SU-DHL-6 (cell line): ENCODE measurements at regions not wholly inside any gene's neighbourhood (a gene's known extent, or its start where the extent isn't known, plus 50 kb on each side); places are given as distances from the start of the nearest gene placed in this dataset.

Experiments used
- H2AFZ ChIP-seq: fragments of 200-600 bp; sonication (generic); 2 replicates; pipeline ENCODE4 v1.6.1; 2014; ENCODE audit warnings: low read depth, mild to moderate bottlenecking, moderate library complexity, mixed read lengths, antibody characterized with exemption, low read length; ENCODE audit not compliant: severe bottlenecking
- H3F3A ChIP-seq: fragments of 200-600 bp; shearing (Covaris generic); 2 replicates; pipeline ENCODE4 v1.6.0; 2016; ENCODE audit warnings: antibody characterized with exemption, mild to moderate bottlenecking; ENCODE audit not compliant: insufficient read depth
- H3K27ac ChIP-seq: fragments of 200-600 bp; sonication (generic); 2 replicates; pipeline ENCODE4 v1.5.1; 2016; ENCODE audit warnings: low read depth, mild to moderate bottlenecking, low read length, moderate library complexity, mixed read lengths
- H3K27me3 ChIP-seq: fragments of 200-600 bp; sonication (generic), shearing (Covaris generic); 2 replicates; pipeline ENCODE4 v1.6.0; 2014; ENCODE audit warnings: mild to moderate bottlenecking, low read length
- H3K36me3 ChIP-seq: fragments of 200-600 bp; sonication (generic); 2 replicates; pipeline ENCODE4 v1.6.1; 2014; ENCODE audit warnings: mild to moderate bottlenecking, low read length, mixed read lengths
- H3K4me2 ChIP-seq: fragments of 300-600, 200-600 bp; shearing (Covaris generic), sonication (generic); 2 replicates; pipeline ENCODE4 v1.6.0; 2014; ENCODE audit warnings: low read length, low read depth, mild to moderate bottlenecking; ENCODE audit not compliant: poor library complexity, severe bottlenecking
- H3K4me3 ChIP-seq: fragments of 200-600 bp; sonication (generic); 2 replicates; pipeline ENCODE4 v1.5.1; 2014; ENCODE audit warnings: antibody characterized with exemption, low read length, mild to moderate bottlenecking, mixed read lengths; ENCODE audit not compliant: insufficient read depth, poor library complexity, severe bottlenecking
- H3K79me2 ChIP-seq: fragments of 200-600 bp; sonication (generic); 2 replicates; pipeline ENCODE4 v1.6.1; 2014; ENCODE audit warnings: mild to moderate bottlenecking, low read length, moderate library complexity; ENCODE audit not compliant: insufficient read depth
- H3K9ac ChIP-seq: fragments of 200-600 bp; sonication (generic); 2 replicates; pipeline ENCODE4 v1.7.0; 2014; ENCODE audit warnings: mild to moderate bottlenecking, low read length
- H3K9me2 ChIP-seq: fragments of 200-600 bp; sonication (generic); replicated peaks from 2 replicates; pipeline ENCODE4 v1.6.1; 2014; ENCODE audit warnings: low read length; ENCODE audit not compliant: insufficient read depth
- H3K9me3 ChIP-seq: fragments of 200-600 bp; sonication (generic); 2 replicates; pipeline ENCODE4 v1.6.1; 2014; ENCODE audit warnings: low read length, mixed read lengths; ENCODE audit not compliant: insufficient read depth
- H4K20me1 ChIP-seq: fragments of 200-600 bp; sonication (generic); 2 replicates; pipeline ENCODE4 v1.6.1; 2014; ENCODE audit warnings: low read depth, mild to moderate bottlenecking, antibody characterized with exemption, low read length, moderate library complexity, mixed read lengths
- EZH2phosphoT487 ChIP-seq: fragments of 200-600 bp; sonication (generic), shearing (Covaris generic); conservative IDR thresholded peaks from 2 replicates; pipeline ENCODE4 v1.6.1; 2018; ENCODE audit warnings: mild to moderate bottlenecking, antibody characterized with exemption, low read length, moderate library complexity, mixed read lengths
- TF ChIP-seq, protein P1 (sequence below): fragments of 200-600 bp; sonication (generic); IDR thresholded peaks from one replicate; pipeline ENCODE4 v1.5.1; 2017; ENCODE audit warnings: antibody characterized with exemption, mild to moderate bottlenecking, low read length, moderate library complexity; ENCODE audit not compliant: insufficient read depth, poor library complexity, severe bottlenecking

DNA sequence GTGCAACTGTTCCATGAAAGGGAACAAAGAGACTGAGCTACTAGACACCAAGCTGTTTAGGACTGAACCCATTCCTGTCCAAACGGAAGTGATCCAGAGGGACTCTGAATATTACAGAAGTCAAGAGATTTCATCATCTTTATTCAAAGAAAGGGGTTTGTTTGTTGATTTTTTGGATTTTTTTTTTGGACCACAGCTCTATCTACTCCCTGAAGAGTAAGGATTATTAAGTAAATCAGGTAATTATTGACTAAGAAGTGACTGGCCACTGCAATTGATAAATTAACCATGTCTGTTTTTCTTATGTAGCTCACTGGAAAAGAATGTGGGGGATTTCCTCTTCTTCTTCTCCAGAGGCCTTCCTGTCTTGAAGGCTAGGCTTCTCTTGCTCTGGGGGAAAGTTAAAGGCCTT is 146.6 kb upstream of the TPM1 start:
- H3K9me2 ChIP-seq: no peaks in the 10 kb centered on the region
- no peak overlapping the region for H2AFZ ChIP-seq
- H3K27ac ChIP-seq: no peak overlapping the region
- H3K9ac ChIP-seq: no peak overlapping the region
- H4K20me1 ChIP-seq: no peaks in the 10 kb centered on the region
- H3K9me3 ChIP-seq: no peaks in the 10 kb centered on the region
- no peaks in the 10 kb centered on the region for H3K36me3 ChIP-seq
- no peak overlapping the region for H3K4me3 ChIP-seq
- no peaks in the 10 kb centered on the region for H3K27me3 ChIP-seq
- no peaks in the 10 kb centered on the region for H3K79me2 ChIP-seq
- TF ChIP-seq, protein P1, sequence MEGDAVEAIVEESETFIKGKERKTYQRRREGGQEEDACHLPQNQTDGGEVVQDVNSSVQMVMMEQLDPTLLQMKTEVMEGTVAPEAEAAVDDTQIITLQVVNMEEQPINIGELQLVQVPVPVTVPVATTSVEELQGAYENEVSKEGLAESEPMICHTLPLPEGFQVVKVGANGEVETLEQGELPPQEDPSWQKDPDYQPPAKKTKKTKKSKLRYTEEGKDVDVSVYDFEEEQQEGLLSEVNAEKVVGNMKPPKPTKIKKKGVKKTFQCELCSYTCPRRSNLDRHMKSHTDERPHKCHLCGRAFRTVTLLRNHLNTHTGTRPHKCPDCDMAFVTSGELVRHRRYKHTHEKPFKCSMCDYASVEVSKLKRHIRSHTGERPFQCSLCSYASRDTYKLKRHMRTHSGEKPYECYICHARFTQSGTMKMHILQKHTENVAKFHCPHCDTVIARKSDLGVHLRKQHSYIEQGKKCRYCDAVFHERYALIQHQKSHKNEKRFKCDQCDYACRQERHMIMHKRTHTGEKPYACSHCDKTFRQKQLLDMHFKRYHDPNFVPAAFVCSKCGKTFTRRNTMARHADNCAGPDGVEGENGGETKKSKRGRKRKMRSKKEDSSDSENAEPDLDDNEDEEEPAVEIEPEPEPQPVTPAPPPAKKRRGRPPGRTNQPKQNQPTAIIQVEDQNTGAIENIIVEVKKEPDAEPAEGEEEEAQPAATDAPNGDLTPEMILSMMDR: no peak
- no peak for TF ChIP-seq EZH2phosphoT487
- H3K4me2 ChIP-seq: no peak overlapping the region
- no peaks in the 10 kb centered on the region for H3F3A ChIP-seq

DNA sequence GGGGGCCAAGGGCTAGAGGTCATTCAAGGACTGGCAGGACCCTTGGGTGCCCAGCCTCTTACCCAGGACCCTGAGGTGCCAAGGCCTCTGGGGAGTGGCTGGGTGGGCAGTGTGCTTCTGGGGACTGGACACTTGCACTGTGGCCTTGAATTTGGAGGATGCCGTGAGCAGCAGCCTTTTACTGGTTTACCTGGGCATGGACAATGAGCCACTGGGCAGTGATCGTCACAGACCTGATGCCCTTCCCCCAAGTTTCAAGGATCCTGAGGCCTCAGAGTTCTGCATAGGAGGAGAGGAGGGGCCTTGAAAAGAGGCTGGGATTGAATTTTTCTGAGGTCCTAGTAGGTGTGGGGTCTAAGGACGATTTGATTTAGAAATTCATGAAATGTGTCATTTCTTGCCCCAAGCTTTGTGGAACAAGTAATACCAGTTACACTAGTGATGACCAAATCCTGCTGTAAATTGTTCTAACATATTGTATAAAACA is 146.1 kb upstream of the TPM1 start:
- Histone ChIP-seq H3K9me2 (no peaks in the 10 kb centered on the region), H3K27ac (no peak overlapping the region), H3K9ac (no peak overlapping the region), H3K36me3 (no peaks in the 10 kb centered on the region), H4K20me1 (no peaks in the 10 kb centered on the region), H3K27me3 (no peaks in the 10 kb centered on the region), H3K4me3 (no peak overlapping the region), H3K9me3 (no peaks in the 10 kb centered on the region), H3K4me2 (no peak overlapping the region), H3K79me2 (no peaks in the 10 kb centered on the region), H2AFZ (no peak overlapping the region), H3F3A (no peaks in the 10 kb centered on the region)
- TF ChIP-seq, protein P1: no peak

DNA sequence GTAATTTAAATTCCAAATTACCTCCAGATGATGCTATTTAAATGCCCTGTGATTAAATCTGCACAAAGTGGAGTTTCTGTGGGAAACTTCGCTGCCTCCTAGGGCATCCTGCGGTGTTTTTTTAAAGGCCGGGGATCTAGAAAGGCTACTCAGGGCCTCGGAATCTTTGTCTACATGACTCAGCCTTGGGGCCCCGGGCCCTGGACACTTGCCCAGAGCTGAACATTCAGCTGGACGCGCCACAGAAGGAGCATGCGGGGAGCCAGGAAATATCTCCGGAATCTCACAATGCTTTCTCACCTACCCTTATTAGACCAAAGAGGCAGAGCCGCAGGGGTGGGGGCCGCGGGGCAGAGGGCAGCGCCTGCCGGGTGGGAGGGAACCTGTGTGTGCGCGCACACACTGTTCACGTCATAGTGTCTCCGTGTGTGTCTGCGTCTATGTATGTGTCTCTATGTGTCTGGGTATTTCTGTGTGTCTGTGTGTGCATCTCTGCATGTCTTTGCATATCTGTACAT is 145.5 kb upstream of the TPM1 start:
- H4K20me1 ChIP-seq: no peaks in the 10 kb centered on the region
- H3K4me3 ChIP-seq: no peak overlapping the region
- H3K27ac ChIP-seq: no peak overlapping the region
- no peak overlapping the region for H3K9ac ChIP-seq
- no peak overlapping the region for H2AFZ ChIP-seq
- no peaks in the 10 kb centered on the region for H3K27me3 ChIP-seq
- no peaks in the 10 kb centered on the region for H3K9me3 ChIP-seq
- TF ChIP-seq, protein P1: no peak
- no peak for TF ChIP-seq EZH2phosphoT487
- H3K4me2 ChIP-seq: no peak overlapping the region
- no peaks in the 10 kb centered on the region for H3F3A ChIP-seq
- no peaks in the 10 kb centered on the region for H3K9me2 ChIP-seq
- H3K79me2 ChIP-seq: no peaks in the 10 kb centered on the region
- H3K36me3 ChIP-seq: no peaks in the 10 kb centered on the region
